H9 (cell line): ENCODE measurements at regions not wholly inside any gene's neighbourhood (a gene's known extent, or its start where the extent isn't known, plus 50 kb on each side); places are given as distances from the start of the nearest gene placed in this dataset.

Experiments
- DNase-seq: peaks from one replicate; pipeline ENCODE4 v3.0.0-alpha.2; 2017
- H2AFZ ChIP-seq: one replicate; pipeline ENCODE4 v1.6.1; 2013; ENCODE audit warnings: mild to moderate bottlenecking, low read length, control low read depth, moderate library complexity
- H2AK5ac ChIP-seq: 2 replicates; pipeline ENCODE4 v1.6.1; 2013; ENCODE audit warnings: low read length, control low read depth, mixed read lengths; ENCODE audit not compliant: insufficient read length
- H2BK120ac ChIP-seq: one replicate; pipeline ENCODE4 v1.6.1; 2013; ENCODE audit warnings: low read depth, mild to moderate bottlenecking, low read length, control low read depth, inconsistent platforms; ENCODE audit not compliant: poor library complexity, severe bottlenecking
- H2BK12ac ChIP-seq: 2 replicates; pipeline ENCODE4 v1.6.1; 2013; ENCODE audit warnings: low read length, control low read depth, mixed read lengths, low read depth; ENCODE audit not compliant: insufficient read length
- H2BK15ac ChIP-seq: 2 replicates; pipeline ENCODE4 v1.6.1; 2013; ENCODE audit warnings: low read depth, low read length, control low read depth
- H2BK20ac ChIP-seq: one replicate; pipeline ENCODE4 v1.6.1; 2013; ENCODE audit warnings: low read depth, mild to moderate bottlenecking, low read length, control low read depth, inconsistent platforms; ENCODE audit not compliant: poor library complexity, severe bottlenecking
- H2BK5ac ChIP-seq: 2 replicates; pipeline ENCODE4 v1.6.1; 2013; ENCODE audit warnings: low read length, control low read depth, mixed read lengths; ENCODE audit not compliant: insufficient read length
- H3K14ac ChIP-seq: 2 replicates; pipeline ENCODE4 v1.6.1; 2013; ENCODE audit warnings: low read length, control low read depth; ENCODE audit not compliant: insufficient read depth
- H3K18ac ChIP-seq: 2 replicates; pipeline ENCODE4 v1.6.1; 2013; ENCODE audit warnings: low read depth, mild to moderate bottlenecking, mixed read lengths, low read length, control low read depth; ENCODE audit not compliant: insufficient read length
- H3K23ac ChIP-seq: 2 replicates; pipeline ENCODE4 v1.6.1; 2013; ENCODE audit warnings: low read length, control low read depth, mixed read lengths, low read depth; ENCODE audit not compliant: insufficient read length
- H3K23me2 ChIP-seq: 2 replicates; pipeline ENCODE4 v1.6.1; 2013; ENCODE audit warnings: low read depth, mild to moderate bottlenecking, mixed read lengths, low read length, control low read depth; ENCODE audit not compliant: insufficient read length, poor library complexity, severe bottlenecking
- H3K27ac ChIP-seq: 2 replicates; pipeline ENCODE4 v1.5.1; 2013; ENCODE audit warnings: low read length, control low read depth, mixed read lengths, low read depth; ENCODE audit not compliant: insufficient read length
- H3K27me3 ChIP-seq: 2 replicates; pipeline ENCODE4 v1.6.1; 2013; ENCODE audit warnings: low read length, control low read depth, inconsistent platforms; ENCODE audit not compliant: insufficient read depth
- H3K4ac ChIP-seq: 2 replicates; pipeline ENCODE4 v1.6.1; 2013; ENCODE audit warnings: low read depth, mild to moderate bottlenecking, control low read depth, inconsistent platforms, low read length, moderate library complexity
- H3K4me1 ChIP-seq: 2 replicates; pipeline ENCODE4 v1.6.1; 2013; ENCODE audit warnings: low read length, control low read depth, inconsistent platforms; ENCODE audit not compliant: insufficient read depth
- H3K4me2 ChIP-seq: 2 replicates; pipeline ENCODE4 v1.6.1; 2013; ENCODE audit warnings: low read length, control low read depth, mixed read lengths; ENCODE audit not compliant: insufficient read length, insufficient read depth
- H3K56ac ChIP-seq: 2 replicates; pipeline ENCODE4 v1.6.1; 2013; ENCODE audit warnings: low read depth, mild to moderate bottlenecking, mixed read lengths, low read length, control low read depth; ENCODE audit not compliant: insufficient read length
- H3K79me1 ChIP-seq: 2 replicates; pipeline ENCODE4 v1.6.1; 2013; ENCODE audit warnings: low read depth, mild to moderate bottlenecking, moderate library complexity, low read length, control low read depth, inconsistent platforms; ENCODE audit not compliant: insufficient read depth, poor library complexity, severe bottlenecking
- H3K79me2 ChIP-seq: 2 replicates; pipeline ENCODE4 v1.6.1; 2013; ENCODE audit warnings: low read length, control low read depth, inconsistent platforms; ENCODE audit not compliant: insufficient read depth
- H3K9ac ChIP-seq: 2 replicates; pipeline ENCODE4 v1.6.1; 2013; ENCODE audit warnings: low read length, control low read depth, mixed read lengths; ENCODE audit not compliant: insufficient read length; ENCODE audit errors: extremely low read depth
- H3K9me3 ChIP-seq: one replicate; pipeline ENCODE4 v1.6.1; 2013; ENCODE audit warnings: low read depth, low read length, inconsistent platforms; ENCODE audit not compliant: control insufficient read depth
- H3T11ph ChIP-seq: one replicate; pipeline ENCODE4 v1.6.1; 2013; ENCODE audit warnings: mild to moderate bottlenecking, low read length, control low read depth, inconsistent platforms
- H4K20me1 ChIP-seq: one replicate; pipeline ENCODE4 v1.6.1; 2013; ENCODE audit not compliant: control insufficient read depth, insufficient read length, insufficient read depth
- H4K5ac ChIP-seq: 2 replicates; pipeline ENCODE4 v1.6.1; 2013; ENCODE audit warnings: low read depth, mild to moderate bottlenecking, mixed read lengths, low read length, control low read depth; ENCODE audit not compliant: insufficient read length
- H4K8ac ChIP-seq: replicated peaks from 2 replicates; pipeline ENCODE4 v1.6.1; 2013; ENCODE audit warnings: low read length, control low read depth, mixed read lengths, low read depth; ENCODE audit not compliant: insufficient read length
- H4K91ac ChIP-seq: 2 replicates; pipeline ENCODE4 v1.6.1; 2013; ENCODE audit warnings: low read depth, mild to moderate bottlenecking, moderate library complexity, mixed read lengths, low read length, control low read depth; ENCODE audit not compliant: insufficient read length
- H3K27ac Mint-ChIP-seq, 3 experiments: 2 replicates in 2 of 3; 3 replicates in 1 of 3; pipeline ENCODE4 v1.8.0; 2020 to 2021; ENCODE audit warnings: mixed read lengths in 3 of 3, mild to moderate bottlenecking in 1 of 3, moderate library complexity in 1 of 3
- H3K27me3 Mint-ChIP-seq: 2 replicates; pipeline ENCODE4 v1.8.0; 2021; ENCODE audit warnings: low read depth, mild to moderate bottlenecking, moderate library complexity, mixed read lengths
- H3K36me3 Mint-ChIP-seq, 3 experiments: 2 replicates in 2 of 3; 3 replicates in 1 of 3; pipeline ENCODE4 v1.8.0; 2020 to 2021; ENCODE audit warnings: low read depth in 3 of 3, mixed read lengths in 3 of 3; ENCODE audit not compliant: insufficient read depth in 1 of 3
- H3K4me1 Mint-ChIP-seq, 2 experiments: 2 replicates each; pipeline ENCODE4 v1.8.0; 2020; ENCODE audit warnings: mixed read lengths in 2 of 2
- H3K4me3 Mint-ChIP-seq, 2 experiments: 2 replicates in 1 of 2; 3 replicates in 1 of 2; pipeline ENCODE4 v1.8.0; 2020 to 2021; ENCODE audit warnings: mild to moderate bottlenecking in 2 of 2, mixed read lengths in 2 of 2, moderate library complexity in 1 of 2
- H3K9me3 Mint-ChIP-seq, 2 experiments: 2 replicates in 1 of 2; 3 replicates in 1 of 2; pipeline ENCODE4 v1.8.0; 2020; ENCODE audit warnings: mild to moderate bottlenecking in 2 of 2, mixed read lengths in 2 of 2, moderate library complexity in 1 of 2
- CTCF ChIP-seq: fragments of 200-600 bp; sonication (generic); conservative IDR thresholded peaks from 3 replicates; pipeline ENCODE4 v1.8.0; 2021; ENCODE audit warnings: antibody characterized with exemption, mild to moderate bottlenecking
- WGBS: extraction: QIAGEN DNeasy Blood & Tissue Kit; methylation state at CpG from one replicate; pipeline ENCODE4 v1.1.7; 2013; ENCODE audit warnings: missing lambda C conversion rate, low lambda C conversion rate, mixed read lengths; ENCODE audit not compliant: insufficient read length; ENCODE audit errors: extremely low coverage; 5-methylcytosine and 5-hydroxymethylcytosine counted together

GRCh38 chr10:88121361-88121760, 257.9 kb downstream of the PTEN start:
- Histone ChIP-seq H3K14ac (no peak overlapping the region), H3K4ac (no peak overlapping the region), H3K9me3 (no peaks in the 10 kb centered on the region), H3K23ac (no peak overlapping the region), H2BK12ac (no peak overlapping the region), H3K56ac (no peak overlapping the region), H3K79me2 (no peaks in the 10 kb centered on the region), H4K91ac (no peak overlapping the region), H2BK120ac (no peak overlapping the region), H3K27ac (no peak overlapping the region), H3K79me1 (no peaks in the 10 kb centered on the region), H3T11ph (no peak overlapping the region), H3K4me2 (no peak overlapping the region), H4K8ac (no peak overlapping the region), H3K23me2 (no peaks in the 10 kb centered on the region), H3K4me1 (0 out of 2 replicates have a peak, but pooled peaks cover 2% of the 10 kb centered on the region), H3K18ac (no peak overlapping the region), H2BK20ac (no peak overlapping the region), H2BK15ac (no peak overlapping the region), H2BK5ac (no peak overlapping the region), H3K9ac (no peak overlapping the region), H2AK5ac (no peak overlapping the region), H4K20me1 (no peaks in the 10 kb centered on the region), H2AFZ (no peak overlapping the region), H4K5ac (no peak overlapping the region), H3K27me3 (no peaks in the 10 kb centered on the region)
- H3K36me3 Mint-ChIP-seq = no peaks in the 10 kb centered on the region
- no peak for TF ChIP-seq CTCF
- no CpG with 5 or more reads among the region's 6 CpGs for WGBS
- peaks cover 3% of the 10 kb centered on the region in 2 experiments for H3K4me1 Mint-ChIP-seq
- H3K27ac Mint-ChIP-seq = no peak overlapping the region
- H3K4me3 Mint-ChIP-seq = no peak overlapping the region
- H3K9me3 Mint-ChIP-seq = no peaks in the 10 kb centered on the region; a peak in 1 of 5 replicates
- H3K27me3 Mint-ChIP-seq = no peaks in the 10 kb centered on the region; the same call in 1 of the 2 replicates
- no peak for DNase-seq
